Posterior vena cava (tissue), 2 donors: ENCODE measurements at regions not wholly inside any gene's neighbourhood (a gene's known extent, or its start where the extent isn't known, plus 50 kb on each side); places are given as distances from the start of the nearest gene placed in this dataset.
"Not testable (repeated sequence)": the region's sequence is repeated elsewhere in the genome, so short reads cannot be mapped to it uniquely, and the experiment has no call there.

Source experiments
- DNase-seq: peaks from one replicate; pipeline ENCODE4 v3.0.0-alpha.2; 2020; ENCODE audit warnings: low spot score
- intact Hi-C, 2 donors: fragments of 100-400 bp; cut with DNase I; formaldehyde crosslinking; loops; one replicate each; pipeline versions ENCODE4 v1.14.1 to v1.14.2; 2022 to 2023
- donor health status: DM: yes; HTN: yes; CAD: no.
- donor health status: DM: yes; HTN: yes; CAD: no.

GRCh38 chr3:178325330-178325729, 210.9 kb upstream of the KCNMB2 start:
- DNase-seq: no peak
- intact Hi-C loops: loop anchor here (10.0 kb wide), 2 partner anchors 961 to 971 kb away; no protein-coding TSS in a partner anchor

GRCh38 chr3:178329936-178330335, 206.3 kb upstream of the KCNMB2 start:
- DNase-seq: no peak
- intact Hi-C loops: loop anchor here (10.0 kb wide), 2 partner anchors 965 to 975 kb away; no protein-coding TSS in a partner anchor

GRCh38 chr3:178334239-178334638, 202.0 kb upstream of the KCNMB2 start:
- DNase-seq: no peak
- intact Hi-C loops: no loop called here

GRCh38 chr3:178336336-178336735, 199.9 kb upstream of the KCNMB2 start:
- no peak for DNase-seq
- intact Hi-C loops: no loop called here

GRCh38 chr3:178340506-178340905, 195.7 kb upstream of the KCNMB2 start:
- intact Hi-C loops: no loop called here
- no peak for DNase-seq

GRCh38 chr3:178341636-178342035, 194.6 kb upstream of the KCNMB2 start:
- no peak for DNase-seq
- intact Hi-C loops: no loop called here

- DNase-seq: no peak
- intact Hi-C loops: no loop called here
These were observed 194.1 kb upstream of the KCNMB2 start for GRCh38 chr3:178342111-178342510.

GRCh38 chr3:178343433-178344038, 192.7 kb upstream of the KCNMB2 start:
- intact Hi-C loops: no loop called here
- DNase-seq: peak; percentile 67

GRCh38 chr3:178345944-178346343, 190.3 kb upstream of the KCNMB2 start:
- intact Hi-C loops: no loop called here
- DNase-seq: no peak

- DNase-seq, intact Hi-C loops: not testable (repeated sequence)
These were observed 187.5 kb upstream of the KCNMB2 start for GRCh38 chr3:178348561-178349217.

- DNase-seq, intact Hi-C loops: not testable (repeated sequence)
These were observed 187.0 kb upstream of the KCNMB2 start for GRCh38 chr3:178349218-178349596.

- intact Hi-C loops: no loop called here
- no peak for DNase-seq
These were observed 185.5 kb upstream of the KCNMB2 start for GRCh38 chr3:178350763-178351162.

- intact Hi-C loops: no loop called here
- DNase-seq: no peak
These were observed 183.8 kb upstream of the KCNMB2 start for GRCh38 chr3:178352326-178353005.

- intact Hi-C loops: no loop called here
- DNase-seq: no peak
These were observed 183.1 kb upstream of the KCNMB2 start for GRCh38 chr3:178353006-178353694.

GRCh38 chr3:178359728-178360127, 176.5 kb upstream of the KCNMB2 start:
- intact Hi-C loops: no loop called here
- DNase-seq: no peak

- intact Hi-C loops, DNase-seq: not testable (repeated sequence)
These were observed 173.2 kb upstream of the KCNMB2 start for GRCh38 chr3:178363048-178363447.

GRCh38 chr3:178367817-178368617, 168.2 kb upstream of the KCNMB2 start:
- intact Hi-C loops: no loop called here
- DNase-seq: no peak

GRCh38 chr3:178369006-178369405, 167.2 kb upstream of the KCNMB2 start:
- DNase-seq: no peak
- intact Hi-C loops: no loop called here

- DNase-seq: no peak
- intact Hi-C loops: no loop called here
These were observed 166.4 kb upstream of the KCNMB2 start for GRCh38 chr3:178369811-178370210.
